ENCODE measurements at regions not wholly inside any gene's neighbourhood (a gene's known extent, or its start where the extent isn't known, plus 50 kb on each side); places are given as distances from the start of the nearest gene placed in this dataset.
"Not testable (repeated sequence)": the region's sequence is repeated elsewhere in the genome, so short reads cannot be mapped to it uniquely, and the experiment has no call there.

GRCh38 chr16:29271721-29272675 is 134.5 kb downstream of the NPIPB11 start:
- not testable (repeated sequence) for DNase-seq

- not testable (repeated sequence) for DNase-seq
Observed at GRCh38 chr16:29270923-29271322, 135.6 kb downstream of the NPIPB11 start.

GRCh38 chr16:29270033-29270432 is 136.5 kb downstream of the NPIPB11 start:
- not testable (repeated sequence) for DNase-seq

- DNase-seq = not testable (repeated sequence)
Observed at GRCh38 chr16:29269192-29269811, 137.2 kb downstream of the NPIPB11 start.

GRCh38 chr16:29268785-29269191 is 137.7 kb downstream of the NPIPB11 start:
- not testable (repeated sequence) for DNase-seq

- DNase-seq = not testable (repeated sequence)
Observed at GRCh38 chr16:29268348-29268747, 138.2 kb downstream of the NPIPB11 start.

- DNase-seq = not testable (repeated sequence)
Observed at GRCh38 chr16:29267891-29268290, 138.6 kb downstream of the NPIPB11 start.

GRCh38 chr16:29267055-29267619 is 139.4 kb downstream of the NPIPB11 start:
- not testable (repeated sequence) for DNase-seq

GRCh38 chr16:29266612-29267011 is 139.9 kb downstream of the NPIPB11 start:
- not testable (repeated sequence) for DNase-seq

GRCh38 chr16:29265255-29265853 is 141.2 kb downstream of the NPIPB11 start:
- peak; percentile 87 for DNase-seq

GRCh38 chr16:29264080-29264837 is 142.3 kb downstream of the NPIPB11 start:
- DNase-seq = not testable (repeated sequence)

- not testable (repeated sequence) for DNase-seq
Observed at GRCh38 chr16:29262725-29263124, 143.8 kb downstream of the NPIPB11 start.

GRCh38 chr16:29261427-29262248 is 144.9 kb downstream of the NPIPB11 start:
- DNase-seq = not testable (repeated sequence)

GRCh38 chr16:29260683-29261426 is 145.7 kb downstream of the NPIPB11 start:
- DNase-seq = not testable (repeated sequence)

GRCh38 chr16:29259635-29260457 is 146.7 kb downstream of the NPIPB11 start:
- DNase-seq = not testable (repeated sequence)

- not testable (repeated sequence) for DNase-seq
Observed at GRCh38 chr16:29258946-29259634, 147.4 kb downstream of the NPIPB11 start.

- DNase-seq = not testable (repeated sequence)
Observed at GRCh38 chr16:29257419-29258336, 148.8 kb downstream of the NPIPB11 start.

- no peak for DNase-seq
Observed at GRCh38 chr16:29256501-29256981, 150.0 kb downstream of the NPIPB11 start.

Measured in hematopoietic multipotent progenitor cell treated with erythropoietin and hydrocortisone succinate and interleukin-3 and kit ligand, for 8 days (in vitro differentiated cells).